ENCODE measurements at regions not wholly inside any gene's neighbourhood (a gene's known extent, or its start where the extent isn't known, plus 50 kb on each side); places are given as distances from the start of the nearest gene placed in this dataset.

GRCh38 chr15:26145796-26146195 lies 282.7 kb upstream of the ATP10A start:
- no peak for TF ChIP-seq CTCF (IDR thresholded peaks at IDR 0.05; ENCODE audit: low read depth, low read length)
- no peak for DNase-seq (ENCODE audit: low read depth in 2 of 2)
- no peak overlapping the region for H3K4me3 ChIP-seq (replicated peaks in 1 of 2; ENCODE audit: low read depth in 2 of 2, low read length in 2 of 2)

GRCh38 chr15:26144836-26145235 lies 281.7 kb upstream of the ATP10A start:
- H3K4me3 ChIP-seq (replicated peaks in 1 of 2; ENCODE audit: low read depth in 2 of 2, low read length in 2 of 2) = no peak overlapping the region
- no peak for TF ChIP-seq CTCF (IDR thresholded peaks at IDR 0.05; ENCODE audit: low read depth, low read length)
- DNase-seq (ENCODE audit: low read depth in 2 of 2) = no peak

- no peak for TF ChIP-seq CTCF (IDR thresholded peaks at IDR 0.05; ENCODE audit: low read depth, low read length)
- no peak for DNase-seq (ENCODE audit: low read depth in 2 of 2)
- H3K4me3 ChIP-seq (replicated peaks in 1 of 2; ENCODE audit: low read depth in 2 of 2, low read length in 2 of 2) = no peak overlapping the region
These were observed 280.1 kb upstream of the ATP10A start for GRCh38 chr15:26143221-26143620.

- no peak for TF ChIP-seq CTCF (IDR thresholded peaks at IDR 0.05; ENCODE audit: low read depth, low read length)
- no peak for DNase-seq (ENCODE audit: low read depth in 2 of 2)
- no peak overlapping the region for H3K4me3 ChIP-seq (replicated peaks in 1 of 2; ENCODE audit: low read depth in 2 of 2, low read length in 2 of 2)
These were observed 271.7 kb upstream of the ATP10A start for GRCh38 chr15:26134812-26135211.

GRCh38 chr15:26134152-26134551 lies 271.0 kb upstream of the ATP10A start:
- TF ChIP-seq CTCF (IDR thresholded peaks at IDR 0.05; ENCODE audit: low read depth, low read length) = no peak
- no peak overlapping the region for H3K4me3 ChIP-seq (replicated peaks in 1 of 2; ENCODE audit: low read depth in 2 of 2, low read length in 2 of 2)
- no peak for DNase-seq (ENCODE audit: low read depth in 2 of 2)

- no peak overlapping the region for H3K4me3 ChIP-seq (replicated peaks in 1 of 2; ENCODE audit: low read depth in 2 of 2, low read length in 2 of 2)
- no peak for TF ChIP-seq CTCF (IDR thresholded peaks at IDR 0.05; ENCODE audit: low read depth, low read length)
- no peak for DNase-seq (ENCODE audit: low read depth in 2 of 2)
These were observed 269.7 kb upstream of the ATP10A start for GRCh38 chr15:26132811-26133210.

- no peak for DNase-seq (ENCODE audit: low read depth in 2 of 2)
- no peak for TF ChIP-seq CTCF (IDR thresholded peaks at IDR 0.05; ENCODE audit: low read depth, low read length)
- no peak overlapping the region for H3K4me3 ChIP-seq (replicated peaks in 1 of 2; ENCODE audit: low read depth in 2 of 2, low read length in 2 of 2)
These were observed 266.7 kb upstream of the ATP10A start for GRCh38 chr15:26129852-26130251.
